HG03135 (cell line): ENCODE measurements at regions not wholly inside any gene's neighbourhood (a gene's known extent, or its start where the extent isn't known, plus 50 kb on each side); places are given as distances from the start of the nearest gene placed in this dataset.
"Not testable (repeated sequence)": the region's sequence is repeated elsewhere in the genome, so short reads cannot be mapped to it uniquely, and the experiment has no call there.

ENCODE experiments used
- ATAC-seq: cut with Tn5 transposase; IDR thresholded peaks from one replicate; pipeline ENCODE4 v1.9.1; 2021; ENCODE audit warnings: mild to moderate bottlenecking, moderate library complexity; ENCODE audit not compliant: unreplicated experiment

DNA sequence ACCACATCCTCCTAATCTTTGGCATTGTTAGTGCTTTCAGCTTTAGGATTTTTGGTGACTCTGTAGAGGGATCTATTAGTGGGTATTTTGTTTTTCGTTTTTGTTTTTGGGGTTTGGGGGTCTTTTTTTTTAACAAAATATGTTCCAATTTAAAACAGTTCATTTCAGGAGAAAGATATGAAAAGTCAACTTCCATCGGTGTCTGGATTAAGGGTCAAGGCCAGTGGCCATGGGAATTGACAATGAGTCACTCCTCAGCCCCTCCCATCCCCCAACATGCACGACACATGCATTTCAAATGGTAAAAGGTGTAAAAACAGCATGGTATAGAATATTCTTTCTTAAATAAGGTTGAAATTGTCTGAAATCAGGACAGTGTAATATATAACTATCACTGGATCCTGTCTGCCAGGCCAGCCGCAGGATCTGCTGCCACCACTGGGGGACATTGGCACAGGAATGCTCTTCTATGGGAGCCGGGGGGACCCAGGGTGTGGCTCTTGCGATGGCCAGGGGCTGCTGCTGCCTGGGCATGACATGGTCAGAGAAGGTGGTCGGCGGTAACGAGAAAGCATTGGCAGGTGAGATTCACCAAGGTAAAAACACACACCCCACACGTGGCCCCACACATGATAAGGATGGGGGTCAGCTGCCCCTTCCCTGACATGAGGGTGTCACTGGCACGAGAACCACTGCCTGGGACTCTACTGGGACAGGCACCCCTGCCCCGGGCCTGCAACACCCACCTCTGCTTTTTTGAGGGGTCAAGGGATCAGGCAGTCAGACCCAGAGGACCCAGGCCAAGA, 126.2 kb upstream of the KCTD7 start:
- no peak for ATAC-seq

DNA sequence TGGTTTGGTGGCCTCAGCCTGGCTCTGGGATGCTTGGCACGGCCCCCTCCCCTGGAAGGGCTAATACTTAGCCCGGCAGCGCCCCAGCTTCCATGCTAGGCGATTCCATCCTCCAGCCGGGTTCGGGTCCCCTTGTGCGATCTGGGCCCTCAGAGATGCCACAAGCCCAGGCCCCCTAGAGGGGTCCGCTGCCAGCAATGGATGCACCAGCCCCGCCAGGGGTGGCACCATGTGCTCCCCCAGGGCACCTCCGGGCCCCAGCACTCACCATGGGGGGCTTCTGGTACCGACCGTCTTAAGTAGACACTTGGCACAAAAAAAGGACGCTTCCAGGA, 125.7 kb upstream of the KCTD7 start:
- ATAC-seq, result no peak

DNA sequence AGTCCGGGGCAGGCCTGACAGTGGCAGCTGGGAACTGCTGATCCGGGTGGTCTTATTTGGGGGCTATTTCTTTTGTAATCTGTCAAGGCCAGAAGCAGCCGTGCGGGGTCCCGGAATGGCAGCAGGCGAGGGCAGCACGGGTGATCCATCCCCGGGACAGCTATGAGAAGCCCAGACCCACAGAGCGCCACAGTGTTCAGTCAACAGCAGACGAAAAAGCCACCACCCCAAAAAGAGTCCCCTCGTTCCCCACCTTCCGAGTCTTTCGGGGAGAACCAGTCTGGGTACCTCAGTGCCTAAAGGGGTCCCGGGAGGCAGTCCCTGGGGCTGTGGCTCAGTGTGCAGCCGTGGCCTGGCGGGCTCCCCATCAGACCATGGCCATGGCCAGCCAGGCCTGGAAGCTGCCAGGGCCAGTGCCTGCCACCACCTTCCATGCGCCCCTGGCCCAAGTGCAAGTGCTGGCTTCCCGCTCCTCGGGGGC, 125.1 kb upstream of the KCTD7 start:
- ATAC-seq, result no peak

DNA sequence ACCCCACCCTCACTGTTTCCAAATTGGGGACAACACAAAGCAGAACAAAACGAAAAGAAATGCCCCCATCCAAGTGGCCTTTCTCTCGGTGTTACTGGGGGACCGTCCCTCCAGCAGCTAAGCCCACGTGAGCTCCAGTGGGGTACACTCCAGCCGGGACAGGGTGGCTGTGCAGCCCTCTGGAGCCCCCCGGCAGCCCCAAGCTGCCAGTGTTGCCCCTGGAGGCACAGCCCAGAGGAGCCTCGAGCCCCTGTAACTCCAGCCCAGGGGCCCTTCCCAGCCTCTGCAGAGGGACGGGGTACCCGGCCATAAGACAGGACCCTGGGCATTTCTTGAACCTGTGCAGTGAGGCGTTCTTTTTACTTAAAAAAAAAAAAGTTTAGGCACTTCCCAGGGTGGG, 124.5 kb upstream of the KCTD7 start:
- ATAC-seq, result no peak

DNA sequence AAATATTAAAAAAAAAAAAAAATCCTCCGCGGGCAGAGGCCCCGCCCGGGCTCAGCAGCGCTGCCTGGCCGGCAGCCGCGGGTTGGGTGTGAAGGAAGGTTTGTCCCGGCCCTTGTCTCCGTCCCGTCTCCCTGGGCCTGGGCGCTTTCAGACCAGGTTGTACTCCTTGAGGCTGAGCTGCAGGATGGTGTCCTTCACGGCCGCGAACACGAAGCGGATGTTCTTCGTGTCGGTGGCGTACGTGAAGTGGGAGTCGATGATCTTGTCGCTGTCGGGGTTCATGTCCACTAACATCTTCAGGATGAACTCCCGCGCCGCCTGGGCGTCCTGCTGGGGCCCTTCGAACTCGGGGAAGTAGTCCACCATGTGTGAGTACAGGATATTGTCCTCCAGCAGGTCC, 123.7 kb upstream of the KCTD7 start:
- ATAC-seq, result no peak

DNA sequence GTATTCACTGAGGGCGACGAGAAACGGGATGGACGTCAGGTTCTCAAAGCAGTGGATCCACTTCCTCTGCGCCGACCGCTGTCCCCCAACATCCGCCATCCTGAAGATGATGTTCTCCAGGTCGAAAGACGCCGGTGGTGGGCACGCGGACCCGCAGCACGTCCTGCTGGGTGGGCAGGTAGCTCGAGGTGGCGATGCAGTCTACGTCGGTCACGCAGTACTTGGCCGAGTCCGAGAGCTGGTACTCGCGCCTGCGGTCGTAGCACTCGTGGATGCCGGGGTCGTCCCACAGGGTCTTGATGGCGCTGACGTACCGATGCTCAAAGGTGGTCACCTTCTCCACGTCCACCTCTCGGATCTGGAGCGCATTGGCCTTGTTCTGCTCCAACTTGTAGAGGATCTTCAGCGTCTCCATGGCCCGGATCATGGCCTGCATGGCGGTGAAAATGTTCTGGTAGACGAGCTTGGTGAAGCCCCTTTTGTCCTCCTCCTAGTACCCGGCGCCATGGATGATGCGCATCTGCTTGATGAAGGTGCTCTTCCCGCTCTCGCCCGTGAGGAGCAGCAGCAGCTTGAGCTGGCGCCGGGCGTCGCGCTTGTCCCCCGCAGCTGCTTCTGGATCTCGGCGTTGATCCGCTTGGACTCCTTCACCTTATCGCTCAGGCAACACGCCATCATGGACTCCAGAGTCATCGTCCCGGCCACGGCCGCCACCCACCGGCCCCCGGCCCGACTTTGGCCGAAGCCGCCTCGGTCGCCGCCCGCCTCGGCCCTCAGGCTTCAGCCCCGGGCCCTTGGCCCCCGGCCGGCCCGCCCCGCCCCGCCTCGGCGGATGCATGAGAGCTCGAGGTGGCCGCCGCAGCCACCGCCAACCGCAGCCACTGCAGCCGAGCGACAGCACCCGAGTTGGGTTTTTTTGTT, 122.9 kb upstream of the KCTD7 start:
- ATAC-seq, result no peak

DNA sequence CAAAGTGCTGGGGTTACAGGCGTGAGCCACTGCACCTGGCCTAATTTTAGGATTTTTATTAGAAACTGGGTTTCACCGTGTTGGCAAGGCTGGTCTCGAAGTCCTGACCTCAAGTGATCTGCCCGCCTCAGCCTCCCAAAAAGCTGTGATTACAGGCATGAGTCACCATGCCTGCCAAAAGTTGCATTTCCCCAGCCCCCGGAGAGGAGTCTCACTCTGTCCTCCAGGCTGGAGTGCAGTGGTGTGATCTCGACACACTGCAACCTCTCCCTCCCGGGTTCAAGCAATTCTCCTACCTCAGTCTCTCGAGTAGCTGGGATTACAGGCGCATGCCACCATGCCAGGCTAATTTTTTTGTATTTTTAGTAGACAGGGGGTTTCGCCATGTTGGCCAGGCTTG, 122.0 kb upstream of the KCTD7 start:
- not testable (repeated sequence) for ATAC-seq

DNA sequence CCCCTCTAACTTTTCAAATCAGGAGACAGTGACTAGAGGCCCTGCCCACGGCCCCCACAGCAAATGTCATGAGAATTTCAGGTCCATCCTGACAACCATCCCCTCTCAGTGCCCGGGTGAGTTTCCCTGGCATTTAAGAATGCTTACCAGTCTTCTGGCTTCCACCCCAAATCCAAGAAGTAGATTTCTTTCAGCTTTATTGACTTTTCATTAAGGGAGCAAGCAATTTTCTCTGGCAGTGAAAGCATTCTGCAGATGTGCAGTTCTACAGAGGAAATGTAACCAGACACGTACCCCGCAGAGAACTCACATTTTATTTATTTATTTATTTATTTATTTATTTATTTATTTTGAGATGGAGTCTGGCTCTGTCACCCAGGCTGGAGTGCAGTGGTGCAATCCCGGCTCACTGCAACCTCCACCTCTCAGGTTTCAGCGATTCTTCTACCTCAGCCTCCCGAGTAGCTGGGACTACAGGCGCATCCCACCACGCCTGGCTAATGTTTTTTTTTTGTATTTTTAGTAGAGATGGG, 120.9 kb upstream of the KCTD7 start:
- ATAC-seq, result no peak

DNA sequence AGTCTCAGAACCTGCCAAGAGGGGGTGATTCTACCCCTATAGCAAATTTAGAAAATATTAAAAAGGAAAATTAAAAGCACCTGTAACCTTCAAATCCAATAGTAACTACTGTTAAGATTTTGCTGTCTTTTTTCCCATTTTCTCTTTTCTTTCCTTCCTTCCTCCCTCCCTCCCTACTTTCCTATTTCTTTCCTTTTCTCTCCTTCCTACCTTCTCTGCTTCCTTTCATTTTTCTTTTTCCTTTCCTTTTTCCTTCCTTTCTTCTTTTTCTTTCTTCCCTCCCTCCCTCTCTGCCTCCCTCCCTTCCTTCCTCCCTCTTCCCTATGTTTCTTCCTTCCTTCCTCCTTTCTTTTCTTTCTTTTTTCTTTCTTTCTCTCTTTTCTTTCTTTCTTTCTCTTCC, 120.2 kb upstream of the KCTD7 start:
- ATAC-seq, result no peak

DNA sequence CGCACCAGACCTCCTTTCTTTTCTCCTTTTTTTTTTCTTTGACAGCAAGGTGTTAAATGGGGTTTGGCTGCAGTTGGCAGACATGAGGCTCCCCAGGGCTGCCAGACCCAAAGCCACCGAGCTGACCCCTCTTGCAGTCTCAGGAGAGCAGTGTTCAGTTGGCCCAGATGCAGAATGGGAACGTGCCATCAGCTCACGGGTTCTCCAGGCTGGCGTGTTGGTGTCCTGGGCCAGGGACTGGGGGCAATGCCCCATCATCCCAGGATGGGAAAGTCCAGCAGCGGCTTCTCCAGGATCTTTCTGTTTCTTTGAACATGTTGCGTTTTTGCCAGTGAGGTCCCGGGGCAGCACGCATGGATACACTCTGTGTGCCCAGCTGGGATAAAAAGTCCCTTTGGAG, 114.6 kb upstream of the KCTD7 start:
- ATAC-seq, result no peak

DNA sequence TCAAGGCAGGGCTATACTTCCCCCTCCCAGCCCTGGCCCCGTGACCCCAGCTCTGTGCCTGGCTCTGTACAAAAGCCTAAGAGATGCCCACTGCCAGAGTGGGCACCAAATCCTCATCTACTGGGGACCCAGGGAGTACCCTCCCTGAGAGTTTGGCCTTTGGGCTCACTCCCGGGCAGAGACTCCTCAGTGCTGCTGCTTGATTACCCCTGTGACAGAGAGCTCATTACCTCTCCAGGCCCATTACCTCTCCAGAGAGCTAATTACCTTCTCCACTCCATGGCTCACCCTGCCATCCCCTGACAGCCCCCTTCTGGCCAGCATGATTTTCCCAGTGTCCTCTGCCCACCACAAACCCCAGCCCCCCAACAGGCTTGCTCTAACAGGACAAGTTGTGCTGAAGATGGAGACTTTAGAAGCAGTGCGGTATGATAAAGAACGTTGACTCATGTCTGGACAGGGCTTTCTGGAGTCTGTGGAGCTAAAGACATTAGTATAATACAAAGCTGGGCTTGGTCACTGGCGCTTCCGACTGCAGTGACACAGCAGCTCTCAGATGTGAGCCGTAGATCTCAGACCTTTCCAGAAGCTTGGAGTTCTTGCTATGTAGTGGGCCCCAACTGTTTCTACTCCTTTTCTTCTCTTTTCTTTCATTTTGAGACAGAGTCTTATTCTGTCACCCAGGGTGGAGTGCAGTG, 111.3 kb upstream of the KCTD7 start:
- no peak for ATAC-seq

DNA sequence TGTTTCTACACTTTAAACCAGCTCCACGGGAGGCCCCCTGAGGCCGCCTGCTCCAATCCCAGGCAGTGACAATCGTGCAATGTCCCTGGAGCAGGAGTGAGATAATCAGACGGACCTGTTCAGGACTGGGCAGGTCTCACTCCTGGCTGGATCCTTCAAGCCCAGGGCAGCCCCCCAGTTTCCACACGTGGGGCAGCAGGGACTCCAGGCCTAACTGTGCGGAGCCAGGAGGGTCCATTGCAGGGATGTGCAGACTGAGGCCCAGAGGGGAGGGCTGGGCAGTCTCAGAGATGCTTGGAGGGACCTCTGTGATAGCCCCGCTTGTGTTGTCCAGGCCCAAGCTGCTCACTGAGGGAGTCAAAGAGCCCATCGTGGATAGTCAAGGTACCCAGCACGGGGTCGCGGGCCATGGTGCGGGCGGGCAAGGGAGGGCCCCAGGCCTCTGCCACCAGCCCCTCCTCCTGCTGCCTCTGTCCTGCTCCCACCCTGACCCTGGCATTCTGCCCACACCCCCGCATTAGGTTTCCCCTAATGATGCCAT, 110.5 kb upstream of the KCTD7 start:
- no peak for ATAC-seq

DNA sequence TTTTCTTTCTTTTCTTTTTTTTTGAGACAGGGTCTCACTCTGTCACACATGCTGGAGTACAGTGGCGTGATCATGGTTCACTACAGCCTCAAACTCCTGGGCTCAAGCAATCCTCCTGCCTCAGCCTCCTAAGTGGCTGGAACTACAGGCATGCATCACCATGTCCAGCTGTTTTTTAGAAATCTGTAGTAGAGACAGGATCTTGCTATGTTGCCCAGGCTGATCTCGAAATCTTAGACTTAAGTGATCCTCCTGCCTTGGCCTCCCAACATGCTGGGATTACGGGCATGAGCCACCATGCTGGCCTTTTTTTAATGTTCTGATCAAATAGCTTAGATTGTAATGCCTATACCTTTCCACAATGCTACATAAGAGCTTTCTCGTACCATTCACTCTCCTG, 107.0 kb upstream of the KCTD7 start:
- no peak for ATAC-seq

DNA sequence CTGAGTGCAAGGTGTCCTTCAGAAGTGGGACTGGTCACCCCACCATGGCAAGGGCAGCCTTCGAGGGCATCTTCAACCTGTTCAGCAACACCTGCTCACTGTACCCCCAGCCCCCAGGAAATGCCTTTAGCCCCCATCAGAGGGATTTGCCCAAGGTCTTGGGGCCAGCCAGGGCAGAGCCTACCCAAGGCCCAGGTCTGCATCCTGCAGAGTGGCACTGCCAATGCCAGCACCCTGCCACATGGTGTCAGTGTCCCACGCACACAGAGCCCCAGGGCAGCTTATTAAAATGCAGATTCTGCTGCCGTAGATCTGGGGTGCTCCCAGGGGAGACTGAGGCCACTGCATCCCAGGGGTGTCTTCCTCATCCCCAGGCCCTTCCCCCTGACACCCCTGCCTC, 106.2 kb upstream of the KCTD7 start:
- no peak for ATAC-seq

DNA sequence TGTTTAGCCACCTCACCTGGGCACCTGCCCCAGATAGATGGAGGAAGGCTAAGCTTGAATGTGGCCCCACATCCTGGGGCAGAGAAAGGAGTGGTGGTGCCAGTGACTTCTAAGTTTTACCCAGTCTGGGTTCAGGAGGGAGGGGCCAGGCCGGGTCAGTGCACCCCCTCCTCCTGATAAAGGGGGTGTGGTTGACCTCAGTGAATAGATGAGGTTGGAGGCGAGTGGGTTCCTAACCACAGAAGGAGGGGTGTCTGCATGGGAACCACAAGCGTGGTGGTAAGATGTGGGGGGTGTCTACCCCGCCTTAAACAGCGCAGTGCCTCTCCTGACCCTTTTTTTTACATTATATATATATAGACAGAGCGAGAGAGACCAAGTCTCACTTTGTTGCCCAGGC, 105.3 kb upstream of the KCTD7 start:
- ATAC-seq, result no peak

DNA sequence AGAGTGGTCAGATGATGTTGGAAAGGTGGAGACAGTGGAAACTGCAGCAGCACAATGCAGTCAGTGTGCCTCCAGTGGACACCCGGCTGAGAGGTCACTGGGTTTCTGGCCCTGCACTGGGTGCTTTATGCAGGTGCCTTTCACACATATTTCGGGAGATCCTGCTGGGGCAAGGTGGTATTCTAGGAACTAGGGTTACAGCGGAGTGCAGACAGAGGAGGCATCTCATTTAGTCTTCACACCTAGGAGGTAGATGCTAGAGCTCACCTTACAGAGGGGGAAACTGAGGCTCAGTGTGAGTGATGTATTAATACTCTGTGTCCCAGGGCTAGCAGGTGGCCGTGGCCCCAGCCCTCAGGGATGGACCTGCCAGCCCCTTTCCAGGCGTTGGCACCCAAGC, 103.9 kb upstream of the KCTD7 start:
- no peak for ATAC-seq

DNA sequence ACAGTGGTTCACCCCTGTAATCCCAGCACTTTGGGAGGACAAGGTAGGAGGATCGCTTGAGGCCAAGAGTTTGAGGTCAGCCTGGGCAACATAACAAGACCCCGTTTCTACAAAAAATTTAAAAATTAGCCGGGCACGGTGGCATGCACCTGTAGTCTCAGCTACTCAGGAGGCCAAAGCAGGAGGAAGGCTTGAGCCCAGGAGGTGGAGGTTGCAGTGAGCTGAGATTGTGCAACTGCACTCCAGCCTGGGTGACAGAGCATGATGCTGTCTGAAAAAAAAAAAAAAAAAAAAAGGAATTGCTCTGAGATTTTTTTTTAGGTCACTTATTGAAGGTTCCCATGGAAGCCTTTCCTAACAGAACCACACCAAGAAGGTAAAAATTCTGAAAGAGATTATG, 101.9 kb upstream of the KCTD7 start:
- ATAC-seq, result not testable (repeated sequence)

DNA sequence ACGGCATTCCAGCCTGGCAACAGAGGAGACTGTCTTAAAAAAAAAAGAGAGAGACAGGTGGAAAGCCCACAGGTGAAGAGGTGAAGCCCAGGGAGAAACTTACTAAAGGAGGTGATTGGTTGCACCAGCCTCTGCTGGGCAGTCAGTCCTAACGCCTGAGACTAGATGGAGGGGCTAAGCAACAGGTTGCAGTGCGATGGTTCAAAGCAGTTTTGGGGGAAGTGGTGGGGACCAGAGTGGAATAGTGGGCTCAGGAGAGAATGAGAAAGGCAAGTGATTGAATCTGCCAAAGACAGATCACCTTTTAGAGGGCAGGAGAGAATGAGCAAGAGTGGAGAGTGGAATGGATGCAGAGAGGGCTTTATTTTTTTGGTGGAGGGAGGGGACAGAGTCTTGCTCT, 100.0 kb upstream of the KCTD7 start:
- ATAC-seq, result no peak

DNA sequence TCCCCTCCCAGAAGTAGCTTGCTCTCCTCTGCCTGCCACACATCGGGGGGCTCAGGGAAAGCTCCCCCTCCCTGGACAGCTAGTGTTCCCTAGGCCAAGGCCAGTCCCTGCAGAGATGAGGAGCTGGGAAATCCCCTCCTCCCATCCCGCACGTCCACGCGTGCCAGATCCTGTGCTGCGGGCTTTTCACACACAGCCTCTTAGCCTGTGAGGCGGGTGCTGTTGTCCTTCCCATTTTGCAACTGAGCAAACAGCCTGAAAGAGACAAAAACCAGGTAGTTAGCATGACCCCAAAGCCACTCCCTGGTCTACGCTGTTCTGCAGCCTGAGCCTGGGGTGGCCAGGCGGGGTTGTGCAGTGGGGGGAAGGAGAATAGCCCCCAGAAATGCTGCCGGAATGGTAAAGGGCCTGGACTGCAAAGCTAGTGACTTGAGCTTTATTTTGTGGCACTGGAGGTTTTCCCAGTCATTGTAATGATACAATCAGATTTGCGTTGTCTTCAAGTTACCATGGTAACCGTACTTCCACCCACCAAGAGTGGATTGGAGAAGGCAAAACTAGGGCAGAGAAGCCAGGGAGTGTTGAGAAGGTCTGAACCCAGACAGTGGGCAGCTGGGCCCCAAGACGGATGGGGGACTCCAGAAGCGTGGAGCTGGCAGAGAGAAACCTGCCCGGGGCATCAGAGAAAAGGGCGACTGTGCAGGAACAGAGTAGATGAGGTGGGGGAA, 98.6 kb upstream of the KCTD7 start:
- ATAC-seq, result no peak
